C1 segment of cervical spinal cord (tissue), 14 donors: ENCODE measurements at regions not wholly inside any gene's neighbourhood (a gene's known extent, or its start where the extent isn't known, plus 50 kb on each side); places are given as distances from the start of the nearest gene placed in this dataset.

ENCODE experiments used
- DNase-seq, 14 donors: peaks; one replicate each; lab custom pipeline; 2025; lab: John Stamatoyannopoulos, UW

DNA sequence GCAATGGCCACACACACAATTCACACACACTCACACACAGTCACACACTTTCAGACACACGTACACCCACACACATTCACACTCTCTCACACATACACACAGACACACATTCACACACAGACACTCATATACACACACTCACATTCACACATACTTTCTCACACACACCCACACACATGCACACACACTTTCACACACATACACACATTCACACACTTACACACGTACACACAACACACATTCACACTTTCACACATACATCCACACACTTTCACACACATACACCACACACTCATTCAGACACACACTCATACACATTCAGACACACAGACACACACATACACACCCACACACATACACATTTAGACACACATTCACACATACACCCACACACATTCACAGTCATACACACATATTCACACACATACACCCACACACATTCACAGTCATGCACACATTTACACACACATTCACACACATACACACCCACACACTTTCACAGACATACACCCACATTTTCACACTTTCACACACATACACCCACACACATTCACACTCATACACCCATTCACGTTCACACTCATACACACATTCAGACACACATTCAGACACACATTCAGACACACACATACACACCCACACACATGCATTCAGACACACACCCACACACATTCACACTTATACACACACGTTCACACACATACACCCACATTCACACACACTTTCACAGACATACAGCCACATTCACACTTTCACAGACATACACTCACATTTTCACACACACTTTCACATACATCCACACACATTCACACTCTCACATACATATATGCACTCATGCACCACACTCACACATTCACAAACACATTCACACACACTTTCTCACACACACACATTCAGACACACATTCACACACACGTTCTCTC, 52.6 kb upstream of the C14orf180 start:
- no peak for DNase-seq

DNA sequence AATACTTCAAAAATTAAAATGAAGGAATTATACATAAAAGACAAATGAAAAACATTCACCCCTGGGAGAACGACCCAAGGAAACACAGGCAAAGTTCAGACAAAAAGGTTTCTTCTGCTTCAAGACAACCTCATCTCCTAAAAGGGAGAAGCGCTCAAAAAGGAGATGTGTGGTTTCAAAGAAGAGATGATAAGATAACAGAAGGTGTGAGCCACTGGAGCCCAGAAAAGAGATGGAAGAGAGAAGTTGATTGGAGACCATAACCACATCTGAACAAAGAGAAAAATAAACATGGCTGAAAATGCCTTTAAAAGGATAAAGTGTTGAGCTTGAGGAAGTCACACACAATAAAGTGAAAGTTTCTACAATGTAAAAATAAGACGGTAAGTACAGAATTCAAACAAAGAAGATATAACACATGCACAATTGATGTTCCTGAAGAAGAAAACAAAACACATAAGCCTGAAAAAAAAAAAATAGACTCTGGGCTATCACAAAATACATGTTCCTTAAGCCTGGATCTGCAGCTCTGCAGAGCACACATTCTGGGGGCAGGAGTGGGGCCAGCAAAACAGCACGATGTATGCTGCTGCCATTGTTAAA, 51.6 kb upstream of the C14orf180 start:
- no peak for DNase-seq

DNA sequence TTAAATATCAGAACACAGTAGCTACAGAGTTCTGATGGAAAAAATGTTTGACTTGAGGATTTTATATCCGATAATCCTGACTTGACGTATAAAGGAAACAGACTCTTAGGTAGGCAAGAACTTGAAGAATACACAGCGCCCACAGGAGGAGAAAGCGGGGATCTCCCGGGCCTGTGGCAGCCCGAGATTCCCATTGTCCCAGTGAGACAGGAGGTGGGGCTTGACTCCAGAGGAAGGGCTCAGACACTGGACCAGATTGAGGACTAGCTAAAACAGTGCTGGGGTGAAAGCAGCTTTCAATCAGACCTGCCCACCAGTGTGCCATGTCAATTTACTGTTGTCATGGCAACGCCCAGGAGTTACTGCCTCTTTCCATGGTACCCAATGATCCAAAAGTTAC, 51.1 kb upstream of the C14orf180 start:
- no peak for DNase-seq
